ENCODE measurements at regions not wholly inside any gene's neighbourhood (a gene's known extent, or its start where the extent isn't known, plus 50 kb on each side); places are given as distances from the start of the nearest gene placed in this dataset.

DNA sequence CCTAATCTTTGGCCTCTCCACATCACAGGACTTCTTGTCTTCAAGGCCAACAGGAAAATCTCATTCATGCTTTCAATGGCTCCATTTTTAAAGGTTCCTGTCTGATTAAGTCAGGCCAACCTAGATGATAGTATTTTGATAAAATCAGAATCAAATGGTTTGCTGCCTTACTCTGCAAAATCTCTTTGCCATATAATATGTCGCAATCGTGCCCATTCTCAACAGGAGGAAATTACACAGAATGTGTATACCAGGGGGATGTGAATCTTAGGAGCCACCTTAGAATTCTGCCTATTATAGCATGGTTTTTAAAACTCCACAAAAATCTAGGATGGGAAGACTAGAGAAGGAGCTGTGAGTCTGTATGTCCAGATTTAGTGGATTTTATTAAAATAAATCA, 612.9 kb upstream of the MAN1A1 start:
- TF ChIP-seq, protein P1, sequence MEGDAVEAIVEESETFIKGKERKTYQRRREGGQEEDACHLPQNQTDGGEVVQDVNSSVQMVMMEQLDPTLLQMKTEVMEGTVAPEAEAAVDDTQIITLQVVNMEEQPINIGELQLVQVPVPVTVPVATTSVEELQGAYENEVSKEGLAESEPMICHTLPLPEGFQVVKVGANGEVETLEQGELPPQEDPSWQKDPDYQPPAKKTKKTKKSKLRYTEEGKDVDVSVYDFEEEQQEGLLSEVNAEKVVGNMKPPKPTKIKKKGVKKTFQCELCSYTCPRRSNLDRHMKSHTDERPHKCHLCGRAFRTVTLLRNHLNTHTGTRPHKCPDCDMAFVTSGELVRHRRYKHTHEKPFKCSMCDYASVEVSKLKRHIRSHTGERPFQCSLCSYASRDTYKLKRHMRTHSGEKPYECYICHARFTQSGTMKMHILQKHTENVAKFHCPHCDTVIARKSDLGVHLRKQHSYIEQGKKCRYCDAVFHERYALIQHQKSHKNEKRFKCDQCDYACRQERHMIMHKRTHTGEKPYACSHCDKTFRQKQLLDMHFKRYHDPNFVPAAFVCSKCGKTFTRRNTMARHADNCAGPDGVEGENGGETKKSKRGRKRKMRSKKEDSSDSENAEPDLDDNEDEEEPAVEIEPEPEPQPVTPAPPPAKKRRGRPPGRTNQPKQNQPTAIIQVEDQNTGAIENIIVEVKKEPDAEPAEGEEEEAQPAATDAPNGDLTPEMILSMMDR (conservative IDR thresholded peaks at IDR 0.05; ENCODE audit: low read depth, low read length), result no peak
- TF ChIP-seq EZH2 (IDR thresholded peaks at IDR 0.05; ENCODE audit: borderline replicate concordance, low read depth, low read length, poor library complexity, severe bottlenecking), result no peak
